HCT116 (cell line): ENCODE measurements at regions not wholly inside any gene's neighbourhood (a gene's known extent, or its start where the extent isn't known, plus 50 kb on each side); places are given as distances from the start of the nearest gene placed in this dataset.

Experiments used
- ATAC-seq: fragments of 200-7000 bp; cut with Tn5 transposase; 2 replicates; pipeline ENCODE4 v1.9.1; 2020; ENCODE audit warnings: mild to moderate bottlenecking, moderate library complexity
- BruUV-seq: library from RNA; stranded (reverse); fragments of 400-500 nt; replicated peaks from 2 replicates; lab custom pipeline; 2021; lab: Mats Ljungman, UMichigan
- CTCF ChIA-PET: fragments of 300-600 bp; sonication (Branson Sonifier 250); formaldehyde crosslinking; loops from one replicate; lab custom pipeline; 2021; ENCODE audit warnings: antibody characterized with exemption; lab: Charles Lee
- POLR2A ChIA-PET: fragments of 300-600, 350-600 bp; sonication (Branson Sonifier 250); formaldehyde crosslinking; loops from one replicate; lab custom pipeline; 2021; ENCODE audit warnings: antibody characterized with exemption; lab: Charles Lee
- RAD21 ChIA-PET, 2 experiments: fragments of 300-600 bp; sonication (Branson Sonifier 250); formaldehyde crosslinking; loops; one replicate each; lab custom pipeline; 2023; ENCODE audit warnings: low total read pairs in 2 of 2; ENCODE audit not compliant: uncharacterized antibody in 2 of 2, unreplicated experiment in 2 of 2, low non-redundant PET in 1 of 2; lab: Charles Lee
- DNase-seq: peaks from one replicate; pipeline ENCODE4 v3.0.0-alpha.2; 2010; ENCODE audit warnings: low read depth, low spot score
- H2AFZ ChIP-seq: fragments of 200-600 bp; shearing (Covaris generic), sonication (generic); 2 replicates; pipeline ENCODE4 v1.6.1; 2017; ENCODE audit warnings: low read depth, mixed run types, mixed read lengths, antibody characterized with exemption, low read length; ENCODE audit not compliant: poor library complexity, severe bottlenecking
- H3K27ac ChIP-seq: 2 replicates; pipeline ENCODE4 v1.5.1; 2012; ENCODE audit warnings: low read depth, low read length
- H3K27me3 ChIP-seq: fragments of 200-600 bp; sonication (generic); 2 replicates; pipeline ENCODE4 v1.6.1; 2016; ENCODE audit warnings: mixed run types, low read length, mixed read lengths; ENCODE audit not compliant: insufficient read depth
- H3K36me3 ChIP-seq, 2 experiments: fragments of 200-500 bp in 1 of 2; fragments of 200-600 bp in 1 of 2; sonication (Bioruptor generic) in 1 of 2; sonication (generic) in 1 of 2; 2 replicates each; pipeline versions ENCODE4 v1.5.1 to v1.6.1; 2014 to 2016; ENCODE audit warnings: low read length in 2 of 2, inconsistent platforms in 1 of 2, mixed read lengths in 1 of 2, mixed run types in 1 of 2; ENCODE audit not compliant: insufficient read depth in 2 of 2, control insufficient read depth in 1 of 2
- H3K4me1 ChIP-seq, 2 experiments: fragments of 200-600 bp in 1 of 2; sonication (generic) in 1 of 2; 2 replicates each; pipeline versions ENCODE4 v1.5.1 to v1.6.1; 2012 to 2017; ENCODE audit warnings: low read length in 2 of 2, inconsistent platforms in 1 of 2, mild to moderate bottlenecking in 1 of 2, mixed read lengths in 1 of 2, mixed run types in 1 of 2, moderate library complexity in 1 of 2; ENCODE audit not compliant: insufficient read depth in 2 of 2, control insufficient read depth in 1 of 2
- H3K4me2 ChIP-seq: fragments of 200-600 bp; sonication (generic); 2 replicates; pipeline ENCODE4 v1.6.1; 2017; ENCODE audit warnings: mixed run types, low read length, mixed read lengths
- H3K4me3 ChIP-seq, 2 experiments: fragments of 200-600 bp in 1 of 2; sonication (generic) in 1 of 2; replicated peaks in 1 of 2; 2 replicates each; pipeline ENCODE4 v1.5.1; 2011 to 2016; ENCODE audit warnings: low read length in 2 of 2, control low read depth in 1 of 2, low read depth in 1 of 2, mild to moderate bottlenecking in 1 of 2, mixed read lengths in 1 of 2, mixed run types in 1 of 2
- H3K79me2 ChIP-seq: fragments of 200-600 bp; sonication (generic); 2 replicates; pipeline ENCODE4 v1.6.1; 2017; ENCODE audit warnings: mild to moderate bottlenecking, mixed run types, low read length, moderate library complexity, mixed read lengths; ENCODE audit not compliant: insufficient read depth
- H3K9ac ChIP-seq: fragments of 200-600 bp; sonication (generic); 2 replicates; pipeline ENCODE4 v1.6.1; 2016; ENCODE audit warnings: low read length, mixed read lengths
- H3K9me2 ChIP-seq: fragments of 200-600 bp; sonication (generic), shearing (Covaris generic); 2 replicates; pipeline ENCODE4 v1.6.1; 2017; ENCODE audit warnings: mixed run types, mild to moderate bottlenecking, moderate library complexity; ENCODE audit not compliant: insufficient read depth
- H3K9me3 ChIP-seq, 2 experiments: fragments of 200-500 bp in 1 of 2; fragments of 200-600 bp in 1 of 2; sonication (Bioruptor generic) in 1 of 2; sonication (generic) in 1 of 2; 2 replicates each; pipeline ENCODE4 v1.6.1; 2014 to 2017; ENCODE audit warnings: low read length in 2 of 2, mixed read lengths in 2 of 2, inconsistent platforms in 1 of 2, low read depth in 1 of 2, mild to moderate bottlenecking in 1 of 2, mixed run types in 1 of 2, moderate library complexity in 1 of 2; ENCODE audit not compliant: control insufficient read depth in 1 of 2, insufficient read depth in 1 of 2
- H4K20me1 ChIP-seq: fragments of 200-600 bp; sonication (generic), shearing (Covaris generic); 2 replicates; pipeline ENCODE4 v1.6.1; 2017; ENCODE audit warnings: mixed run types, mild to moderate bottlenecking, moderate library complexity; ENCODE audit not compliant: insufficient read depth
- CBX3 ChIP-seq: IDR thresholded peaks from 2 replicates; pipeline ENCODE4 v1.6.1; 2012; ENCODE audit warnings: low read depth
- ELF1 ChIP-seq: IDR thresholded peaks from 2 replicates; pipeline ENCODE4 v1.6.1; 2012; ENCODE audit warnings: low read depth, borderline replicate concordance
- EZH2 ChIP-seq: fragments of 200-600 bp; sonication (generic); IDR thresholded peaks from 2 replicates; pipeline ENCODE4 v1.6.1; 2017; ENCODE audit warnings: antibody characterized with exemption, mixed run types
- JUND ChIP-seq: IDR thresholded peaks from 2 replicates; pipeline ENCODE4 v1.6.1; 2012
- POLR2A ChIP-seq: IDR thresholded peaks from 2 replicates; pipeline ENCODE4 v1.7.0; 2011; ENCODE audit warnings: borderline replicate concordance; ENCODE audit not compliant: insufficient read depth, insufficient read length; ENCODE audit errors: extremely low read depth
- SP1 ChIP-seq: IDR thresholded peaks from 2 replicates; pipeline ENCODE4 v1.6.1; 2012; ENCODE audit warnings: low read depth
- YY1 ChIP-seq: IDR thresholded peaks from 2 replicates; pipeline ENCODE4 v1.6.1; 2011; ENCODE audit warnings: low read length, low read depth, moderate library complexity, mild to moderate bottlenecking; ENCODE audit not compliant: insufficient replicate concordance; ENCODE audit errors: extremely low read depth
- ZNF274 ChIP-seq: fragments of 200-500 bp; sonication (Bioruptor generic); IDR thresholded peaks from 2 replicates; pipeline ENCODE4 v1.6.1; 2014; ENCODE audit warnings: mild to moderate bottlenecking, low read depth, low read length, inconsistent platforms
- intact Hi-C: fragments of 100-400 bp; cut with micrococcal nuclease; formaldehyde crosslinking; loops from 2 replicates; pipeline ENCODE4 v1.10.0; 2022
- TF ChIP-seq, protein P1 (sequence below): IDR thresholded peaks from 2 replicates; pipeline ENCODE4 v1.6.1; 2012; ENCODE audit warnings: low read depth
- TF ChIP-seq, protein P2 (sequence below): IDR thresholded peaks from 2 replicates; pipeline ENCODE4 v1.6.1; 2012

DNA sequence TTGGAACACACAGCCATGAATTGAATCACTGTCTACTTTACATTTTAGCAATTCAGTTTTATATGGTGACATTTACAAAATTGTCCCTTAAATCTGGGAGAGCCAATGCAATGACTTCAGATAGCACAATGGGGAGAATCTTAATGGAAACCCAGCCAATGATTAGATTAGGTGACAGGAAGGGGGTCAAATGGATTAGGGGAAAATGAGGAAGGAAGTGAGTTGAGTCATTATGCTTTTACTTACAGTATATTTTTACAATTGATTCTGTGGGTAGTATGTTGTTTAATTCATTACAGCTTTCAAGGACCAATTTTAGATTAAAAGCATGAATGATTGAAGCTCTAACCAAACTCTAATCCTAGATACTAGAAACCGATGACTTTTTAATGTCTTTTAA, 229.8 kb downstream of the SOX4 start (continued):
- TF ChIP-seq, protein P1, sequence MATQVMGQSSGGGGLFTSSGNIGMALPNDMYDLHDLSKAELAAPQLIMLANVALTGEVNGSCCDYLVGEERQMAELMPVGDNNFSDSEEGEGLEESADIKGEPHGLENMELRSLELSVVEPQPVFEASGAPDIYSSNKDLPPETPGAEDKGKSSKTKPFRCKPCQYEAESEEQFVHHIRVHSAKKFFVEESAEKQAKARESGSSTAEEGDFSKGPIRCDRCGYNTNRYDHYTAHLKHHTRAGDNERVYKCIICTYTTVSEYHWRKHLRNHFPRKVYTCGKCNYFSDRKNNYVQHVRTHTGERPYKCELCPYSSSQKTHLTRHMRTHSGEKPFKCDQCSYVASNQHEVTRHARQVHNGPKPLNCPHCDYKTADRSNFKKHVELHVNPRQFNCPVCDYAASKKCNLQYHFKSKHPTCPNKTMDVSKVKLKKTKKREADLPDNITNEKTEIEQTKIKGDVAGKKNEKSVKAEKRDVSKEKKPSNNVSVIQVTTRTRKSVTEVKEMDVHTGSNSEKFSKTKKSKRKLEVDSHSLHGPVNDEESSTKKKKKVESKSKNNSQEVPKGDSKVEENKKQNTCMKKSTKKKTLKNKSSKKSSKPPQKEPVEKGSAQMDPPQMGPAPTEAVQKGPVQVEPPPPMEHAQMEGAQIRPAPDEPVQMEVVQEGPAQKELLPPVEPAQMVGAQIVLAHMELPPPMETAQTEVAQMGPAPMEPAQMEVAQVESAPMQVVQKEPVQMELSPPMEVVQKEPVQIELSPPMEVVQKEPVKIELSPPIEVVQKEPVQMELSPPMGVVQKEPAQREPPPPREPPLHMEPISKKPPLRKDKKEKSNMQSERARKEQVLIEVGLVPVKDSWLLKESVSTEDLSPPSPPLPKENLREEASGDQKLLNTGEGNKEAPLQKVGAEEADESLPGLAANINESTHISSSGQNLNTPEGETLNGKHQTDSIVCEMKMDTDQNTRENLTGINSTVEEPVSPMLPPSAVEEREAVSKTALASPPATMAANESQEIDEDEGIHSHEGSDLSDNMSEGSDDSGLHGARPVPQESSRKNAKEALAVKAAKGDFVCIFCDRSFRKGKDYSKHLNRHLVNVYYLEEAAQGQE, result no peak
- TF ChIP-seq EZH2, result no peak
- no peak for TF ChIP-seq POLR2A
- TF ChIP-seq SP1, result no peak
- TF ChIP-seq JUND, result no peak
- TF ChIP-seq CBX3, result no peak

DNA sequence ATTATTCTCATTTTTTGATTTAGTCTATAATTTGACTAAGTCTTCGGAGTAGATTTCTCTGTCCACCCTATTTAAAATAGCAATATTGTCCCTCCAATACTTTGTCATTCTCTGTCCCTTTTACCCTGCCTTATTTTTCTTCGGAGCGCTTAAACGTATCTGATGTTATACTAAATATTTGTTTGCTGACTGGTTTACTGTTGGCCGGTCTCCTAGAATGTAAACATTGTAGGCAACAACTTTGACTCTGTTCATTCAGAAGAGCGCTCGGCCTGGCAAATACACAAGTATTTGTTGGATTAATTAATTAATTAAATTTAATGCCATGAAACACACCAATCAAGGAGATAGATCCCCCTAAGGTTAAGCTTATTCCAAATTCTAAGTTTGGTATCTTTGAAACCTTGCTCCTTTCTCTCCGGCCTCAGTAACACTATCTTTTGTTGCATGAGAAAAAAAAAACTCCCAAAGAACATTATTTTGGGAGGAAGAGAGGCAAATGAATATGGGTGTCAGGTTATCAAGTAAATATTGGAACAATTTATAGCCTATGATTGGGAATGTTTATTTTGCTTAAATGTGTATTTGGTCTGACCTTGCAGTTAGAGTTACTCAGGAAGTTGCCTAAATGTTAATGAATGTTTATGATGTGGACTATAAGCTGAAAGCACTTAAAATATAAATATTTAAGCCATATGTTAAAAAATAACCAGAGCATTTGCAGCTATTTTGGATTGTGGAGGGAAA, 231.1 kb downstream of the SOX4 start:
- no peaks in the 10 kb centered on the region for H3K79me2 ChIP-seq
- no peak overlapping the region for H3K27ac ChIP-seq
- no peak overlapping the region for H2AFZ ChIP-seq
- H3K27me3 ChIP-seq, result no peaks in the 10 kb centered on the region
- H3K4me2 ChIP-seq, result no peak overlapping the region
- intact Hi-C loops, result no loop called here
- BruUV-seq, result no TSS peak
- H3K4me3 ChIP-seq, result no peak overlapping the region
- H3K9me3 ChIP-seq, result no peaks in the 10 kb centered on the region
- no peaks in the 10 kb centered on the region for H4K20me1 ChIP-seq
- H3K9me2 ChIP-seq, result no peaks in the 10 kb centered on the region
- ChIA-PET CTCF (no interaction called here), POLR2A (no interaction called here), RAD21 (no interaction called here)
- TF ChIP-seq ZNF274, result no peak
- no peak for TF ChIP-seq ELF1
- TF ChIP-seq SP1, result no peak
- TF ChIP-seq, protein P2, sequence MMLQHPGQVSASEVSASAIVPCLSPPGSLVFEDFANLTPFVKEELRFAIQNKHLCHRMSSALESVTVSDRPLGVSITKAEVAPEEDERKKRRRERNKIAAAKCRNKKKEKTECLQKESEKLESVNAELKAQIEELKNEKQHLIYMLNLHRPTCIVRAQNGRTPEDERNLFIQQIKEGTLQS, result no peak
- no peak for TF ChIP-seq YY1
- no peak for ATAC-seq
- no peak for DNase-seq
- no peaks in the 10 kb centered on the region for H3K4me1 ChIP-seq
- H3K36me3 ChIP-seq, result no peaks in the 10 kb centered on the region
- H3K9ac ChIP-seq, result no peak overlapping the region
